Neuronal stem cell (in vitro differentiated cells): ENCODE measurements at regions not wholly inside any gene's neighbourhood (a gene's known extent, or its start where the extent isn't known, plus 50 kb on each side); places are given as distances from the start of the nearest gene placed in this dataset.

ENCODE experiments used
- DNase-seq: peaks from one replicate; pipeline ENCODE4 v3.0.0-alpha.2; 2013; ENCODE audit warnings: low spot score
- H2AFZ ChIP-seq: one replicate; pipeline ENCODE4 v1.6.1; 2013; ENCODE audit warnings: mild to moderate bottlenecking, low read length, inconsistent platforms
- H2AK5ac ChIP-seq: 2 replicates; pipeline ENCODE4 v1.6.1; 2013; ENCODE audit warnings: low read depth, mild to moderate bottlenecking, inconsistent platforms, low read length, moderate library complexity, mixed read lengths
- H2BK120ac ChIP-seq: 2 replicates; pipeline ENCODE4 v1.6.1; 2013; ENCODE audit warnings: low read depth, mild to moderate bottlenecking, inconsistent platforms, low read length, moderate library complexity, mixed read lengths
- H2BK12ac ChIP-seq: one replicate; pipeline ENCODE4 v1.6.1; 2013; ENCODE audit warnings: low read length, inconsistent platforms
- H2BK15ac ChIP-seq: 2 replicates; pipeline ENCODE4 v1.6.1; 2013; ENCODE audit warnings: mild to moderate bottlenecking, low read length, inconsistent platforms, mixed read lengths
- H2BK5ac ChIP-seq: one replicate; pipeline ENCODE4 v1.6.1; 2013; ENCODE audit warnings: inconsistent platforms, mild to moderate bottlenecking, low read length, moderate library complexity
- H3K14ac ChIP-seq: one replicate; pipeline ENCODE4 v1.6.1; 2013; ENCODE audit warnings: low read length, inconsistent platforms
- H3K18ac ChIP-seq: 2 replicates; pipeline ENCODE4 v1.6.1; 2013; ENCODE audit warnings: low read length, inconsistent platforms
- H3K23ac ChIP-seq: 2 replicates; pipeline ENCODE4 v1.6.1; 2013; ENCODE audit warnings: low read depth, mild to moderate bottlenecking, mixed read lengths, low read length, inconsistent platforms; ENCODE audit not compliant: poor library complexity
- H3K27ac ChIP-seq: replicated peaks from 3 replicates; pipeline ENCODE4 v1.5.1; 2013; ENCODE audit warnings: low read length, inconsistent platforms
- H3K27me3 ChIP-seq, 3 experiments: 2 replicates each; pipeline ENCODE4 v1.6.1; 2013; ENCODE audit warnings: low read length in 3 of 3, mild to moderate bottlenecking in 2 of 3, inconsistent platforms in 1 of 3, low read depth in 1 of 3, mixed read lengths in 1 of 3, moderate library complexity in 1 of 3; ENCODE audit not compliant: control insufficient read depth in 3 of 3, insufficient read depth in 3 of 3
- H3K36me3 ChIP-seq, 2 donors: replicated peaks in 1 of 2; 2 replicates each; pipeline ENCODE4 v1.6.1; 2013; ENCODE audit warnings: low read length in 2 of 2; ENCODE audit not compliant: control insufficient read depth in 2 of 2, insufficient read depth in 2 of 2
- H3K4ac ChIP-seq: 2 replicates; pipeline ENCODE4 v1.6.1; 2013; ENCODE audit warnings: inconsistent platforms, mild to moderate bottlenecking, low read length, moderate library complexity
- H3K4me1 ChIP-seq, 2 donors: 1 replicate in 1 of 2; 2 replicates in 1 of 2; pipeline ENCODE4 v1.6.1; 2013; ENCODE audit warnings: low read length in 2 of 2, low read depth in 1 of 2; ENCODE audit not compliant: control insufficient read depth in 2 of 2, insufficient read depth in 1 of 2
- H3K4me2 ChIP-seq: one replicate; pipeline ENCODE4 v1.6.1; 2013; ENCODE audit warnings: mild to moderate bottlenecking, low read length, inconsistent platforms; ENCODE audit not compliant: insufficient read depth, poor library complexity, severe bottlenecking
- H3K4me3 ChIP-seq, 2 donors: 2 replicates each; pipeline ENCODE4 v1.5.1; 2013; ENCODE audit warnings: low read length in 2 of 2, mild to moderate bottlenecking in 2 of 2, inconsistent platforms in 1 of 2, moderate library complexity in 1 of 2
- H3K79me1 ChIP-seq: one replicate; pipeline ENCODE4 v1.6.1; 2013; ENCODE audit warnings: low read depth, mild to moderate bottlenecking, inconsistent platforms, low read length, moderate library complexity
- H3K9ac ChIP-seq: one replicate; pipeline ENCODE4 v1.6.1; 2013; ENCODE audit warnings: mild to moderate bottlenecking, low read depth, low read length, inconsistent platforms; ENCODE audit not compliant: poor library complexity
- H3K9me3 ChIP-seq, 2 donors: replicated peaks in 1 of 2; 2 replicates each; pipeline versions ENCODE3 to v1.6.1; 2013; ENCODE audit warnings: low read length in 2 of 2, mild to moderate bottlenecking in 2 of 2, inconsistent platforms in 1 of 2, low read depth in 1 of 2, mixed read lengths in 1 of 2, moderate library complexity in 1 of 2; ENCODE audit not compliant: control insufficient read depth in 2 of 2, insufficient read depth in 1 of 2
- H4K8ac ChIP-seq: one replicate; pipeline ENCODE4 v1.6.1; 2013; ENCODE audit warnings: low read depth, mild to moderate bottlenecking, inconsistent platforms, low read length, moderate library complexity
- H4K91ac ChIP-seq: one replicate; pipeline ENCODE4 v1.6.1; 2013; ENCODE audit warnings: low read length, low read depth, mild to moderate bottlenecking, inconsistent platforms; ENCODE audit not compliant: poor library complexity
- WGBS, 2 donors: extraction: QIAGEN DNeasy Blood & Tissue Kit; methylation state at CpG; one replicate each; pipeline ENCODE4 v1.1.7; 2013; ENCODE audit warnings: missing lambda C conversion rate in 2 of 2, mixed read lengths in 1 of 2; ENCODE audit not compliant: insufficient read length in 2 of 2, insufficient replicate concordance in 1 of 2; ENCODE audit errors: extremely low coverage in 2 of 2; 5-methylcytosine and 5-hydroxymethylcytosine counted together

DNA sequence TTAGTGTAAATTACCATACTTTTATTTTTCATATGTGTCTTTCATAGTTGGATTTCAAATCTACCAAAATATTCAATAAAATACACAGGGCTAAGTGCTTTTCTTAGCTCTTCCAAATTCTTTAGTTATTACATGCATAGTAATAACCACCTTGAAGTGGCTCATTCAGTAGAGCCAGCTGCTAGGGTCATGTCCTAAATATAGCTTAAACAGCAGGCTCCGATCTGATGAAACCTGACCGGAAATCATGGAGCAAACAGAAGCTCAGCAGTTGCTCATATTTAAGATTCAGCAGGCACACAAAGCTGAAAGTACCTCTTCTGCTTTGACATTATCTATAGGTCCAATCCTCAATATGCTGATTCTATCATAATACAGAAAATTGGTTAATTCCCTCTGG is 1470.4 kb downstream of the ADGRL3 start:
- Histone ChIP-seq H3K27me3 (no peaks in the 10 kb centered on the region), H3K14ac (no peak overlapping the region), H4K8ac (no peak overlapping the region), H3K27ac (no peak overlapping the region), H2BK5ac (no peak overlapping the region), H2BK15ac (no peak overlapping the region), H2AK5ac (no peak overlapping the region), H3K9ac (no peak overlapping the region), H3K9me3 (no peaks in the 10 kb centered on the region), H3K36me3 (no peaks in the 10 kb centered on the region), H2AFZ (peak overlapping the region; percentile 35), H4K91ac (no peak overlapping the region), H3K79me1 (no peaks in the 10 kb centered on the region), H3K23ac (no peak overlapping the region), H3K18ac (no peak overlapping the region), H3K4me1 (peaks cover 0 to 3% of the 10 kb centered on the region in 2 donors), H2BK12ac (no peak overlapping the region), H2BK120ac (no peak overlapping the region), H3K4ac (no peak overlapping the region), H3K4me3 (no peak overlapping the region), H3K4me2 (no peak overlapping the region)
- no peak for DNase-seq
- WGBS, 2 donors, result no CpG with 5 or more reads among the region's 2 CpGs

DNA sequence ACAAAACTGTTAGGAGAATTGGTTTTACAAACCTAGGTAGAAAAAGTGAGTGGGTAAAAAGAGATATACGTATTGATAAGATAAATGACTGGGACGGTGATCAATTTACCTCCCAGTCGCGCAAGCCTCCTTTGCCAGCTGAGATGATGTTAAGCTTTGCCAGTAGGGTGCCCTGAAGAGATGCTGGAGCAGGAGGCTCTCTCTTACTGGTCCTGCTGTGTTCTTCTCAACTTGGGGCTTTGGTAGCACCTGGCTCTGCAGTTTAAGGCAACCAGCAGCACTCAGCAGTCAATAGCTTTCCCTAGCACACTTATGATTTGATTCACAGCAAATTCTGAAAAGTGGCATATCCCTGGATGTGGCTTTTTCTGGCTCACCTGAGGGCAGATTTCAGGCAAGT is 1461.7 kb downstream of the ADGRL3 start:
- no peak for DNase-seq

DNA sequence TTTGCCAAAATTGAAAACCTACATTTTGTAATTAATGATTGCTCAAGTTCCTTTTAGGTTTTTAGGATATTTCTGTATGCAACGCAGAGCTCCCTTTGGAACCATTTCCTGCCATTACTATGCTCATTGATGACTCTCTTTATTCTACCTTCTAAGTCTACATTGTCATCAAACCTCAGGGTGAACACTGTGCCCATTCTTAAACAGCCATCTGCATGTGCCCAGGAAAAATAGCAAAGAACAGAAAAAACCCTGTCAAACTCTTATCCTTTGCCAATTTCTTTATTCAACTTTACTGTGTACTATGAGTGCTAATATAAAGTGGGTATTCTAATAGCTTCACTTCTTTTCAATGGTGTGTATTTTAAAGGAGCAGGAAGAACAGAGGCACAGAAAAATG is 1455.9 kb downstream of the ADGRL3 start:
- no peak overlapping the region for H3K18ac ChIP-seq
- H3K36me3 ChIP-seq, result no peaks in the 10 kb centered on the region
- no CpG with 5 or more reads among the region's 1 CpG for WGBS, 2 donors

More for the DNA sequence above, 1461.7 kb downstream of the ADGRL3 start:
- H2BK5ac ChIP-seq, result no peak overlapping the region
- H3K9ac ChIP-seq, result no peak overlapping the region
- no peak overlapping the region for H2BK12ac ChIP-seq
- H2BK120ac ChIP-seq, result no peak overlapping the region
- H4K91ac ChIP-seq, result no peak overlapping the region
- H3K36me3 ChIP-seq, result no peaks in the 10 kb centered on the region
- no peak overlapping the region for H3K27ac ChIP-seq
- no peak overlapping the region for H3K4me2 ChIP-seq
- H3K4me3 ChIP-seq, result no peak overlapping the region
- H3K27me3 ChIP-seq, result no peaks in the 10 kb centered on the region
- H2AK5ac ChIP-seq, result no peak overlapping the region
- H3K4me1 ChIP-seq, result no peaks in the 10 kb centered on the region
- no peaks in the 10 kb centered on the region for H3K79me1 ChIP-seq
- no peak overlapping the region for H3K4ac ChIP-seq
- WGBS, 2 donors, result 100% methylated on average over 1 of the region's 4 CpGs; no CpG with 5 or more reads in 1 of the 2 donors
- no peak overlapping the region for H4K8ac ChIP-seq
- H3K9me3 ChIP-seq, result no peaks in the 10 kb centered on the region
- H2BK15ac ChIP-seq, result no peak overlapping the region
- H3K14ac ChIP-seq, result no peak overlapping the region
- no peak overlapping the region for H3K23ac ChIP-seq
- no peak overlapping the region for H3K18ac ChIP-seq
- no peak overlapping the region for H2AFZ ChIP-seq

DNA sequence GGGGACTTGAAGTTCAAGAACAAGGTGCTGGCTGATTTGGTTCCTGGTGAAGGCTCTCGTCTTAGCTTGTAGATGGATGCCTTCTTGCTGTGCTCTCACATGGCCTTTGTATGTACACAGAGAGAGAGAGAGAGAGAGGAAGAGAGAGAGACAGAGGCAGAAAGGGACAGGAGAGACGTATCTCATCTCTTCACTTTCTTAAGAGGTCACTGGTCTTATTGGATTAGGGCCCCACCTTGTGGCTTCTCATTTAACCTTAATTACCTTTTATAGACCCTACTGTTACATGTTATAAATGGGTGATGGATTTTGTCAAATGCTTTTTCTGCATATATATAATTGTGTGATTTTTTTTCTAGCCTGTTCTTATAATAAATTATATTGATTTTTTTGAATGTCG is 1444.2 kb downstream of the ADGRL3 start:
- H3K23ac ChIP-seq, result no peak overlapping the region
- H3K79me1 ChIP-seq, result no peaks in the 10 kb centered on the region
- H3K14ac ChIP-seq, result no peak overlapping the region
- H3K4ac ChIP-seq, result no peak overlapping the region
- no peak overlapping the region for H4K8ac ChIP-seq
- no peak overlapping the region for H2BK120ac ChIP-seq
- no peak overlapping the region for H3K4me3 ChIP-seq
- no peak overlapping the region for H2BK5ac ChIP-seq
- H2BK12ac ChIP-seq, result no peak overlapping the region
- peak overlapping the region; percentile 41 for H2AFZ ChIP-seq
- DNase-seq, result peak; percentile 38
- H3K4me2 ChIP-seq, result no peak overlapping the region
- H4K91ac ChIP-seq, result no peak overlapping the region
- H3K27me3 ChIP-seq, result no peaks in the 10 kb centered on the region
- no peak overlapping the region for H3K9ac ChIP-seq
- H3K4me1 ChIP-seq, result no peaks in the 10 kb centered on the region
- H2BK15ac ChIP-seq, result no peak overlapping the region
- H3K36me3 ChIP-seq, result no peaks in the 10 kb centered on the region
- H3K18ac ChIP-seq, result no peak overlapping the region
- H3K9me3 ChIP-seq, result no peaks in the 10 kb centered on the region
- H3K27ac ChIP-seq, result no peak overlapping the region
- H2AK5ac ChIP-seq, result no peak overlapping the region
- no CpG with 5 or more reads among the region's 3 CpGs for WGBS, 2 donors

More for the DNA sequence above, 1455.9 kb downstream of the ADGRL3 start:
- no peaks in the 10 kb centered on the region for H3K9me3 ChIP-seq
- no peak overlapping the region for H2AK5ac ChIP-seq
- no peak overlapping the region for H3K9ac ChIP-seq
- no peak overlapping the region for H3K4ac ChIP-seq
- H3K4me1 ChIP-seq, result no peaks in the 10 kb centered on the region
- no peak for DNase-seq
- no peak overlapping the region for H3K4me2 ChIP-seq
- H2AFZ ChIP-seq, result no peak overlapping the region
- H2BK12ac ChIP-seq, result no peak overlapping the region
- no peak overlapping the region for H2BK120ac ChIP-seq
- H4K8ac ChIP-seq, result no peak overlapping the region
- no peak overlapping the region for H3K23ac ChIP-seq
- no peak overlapping the region for H3K27ac ChIP-seq
- no peaks in the 10 kb centered on the region for H3K27me3 ChIP-seq
- no peak overlapping the region for H2BK5ac ChIP-seq
- H3K79me1 ChIP-seq, result no peaks in the 10 kb centered on the region
- no peak overlapping the region for H3K14ac ChIP-seq
- no peak overlapping the region for H3K4me3 ChIP-seq
- no peak overlapping the region for H2BK15ac ChIP-seq
- no peak overlapping the region for H4K91ac ChIP-seq
